Adrenal gland (tissue), 5 donors: ENCODE measurements at regions not wholly inside any gene's neighbourhood (a gene's known extent, or its start where the extent isn't known, plus 50 kb on each side); places are given as distances from the start of the nearest gene placed in this dataset.

ENCODE experiments used
- POLR2A ChIP-seq, 2 donors: fragments of 450-650 bp; IDR thresholded peaks; one replicate each; pipeline ENCODE4 v1.6.1; 2017; ENCODE audit warnings: antibody characterized with exemption in 2 of 2, mild to moderate bottlenecking in 2 of 2, moderate library complexity in 1 of 2
- TF ChIP-seq, protein P1 (sequence below), 6 experiments: fragments of 450-650 bp in 4 of 6; fragments of 200-600 bp in 2 of 6; sonication (generic) in 1 of 6; IDR thresholded peaks; 1 replicate in 5 of 6; 2 replicates in 1 of 6; pipeline versions ENCODE4 v1.5.1 to v1.8.0; 2016 to 2021; ENCODE audit warnings: antibody characterized with exemption in 6 of 6, mild to moderate bottlenecking in 2 of 6, moderate library complexity in 1 of 6
- donor health status: DM: no; HTN: no; CAD: no.

DNA sequence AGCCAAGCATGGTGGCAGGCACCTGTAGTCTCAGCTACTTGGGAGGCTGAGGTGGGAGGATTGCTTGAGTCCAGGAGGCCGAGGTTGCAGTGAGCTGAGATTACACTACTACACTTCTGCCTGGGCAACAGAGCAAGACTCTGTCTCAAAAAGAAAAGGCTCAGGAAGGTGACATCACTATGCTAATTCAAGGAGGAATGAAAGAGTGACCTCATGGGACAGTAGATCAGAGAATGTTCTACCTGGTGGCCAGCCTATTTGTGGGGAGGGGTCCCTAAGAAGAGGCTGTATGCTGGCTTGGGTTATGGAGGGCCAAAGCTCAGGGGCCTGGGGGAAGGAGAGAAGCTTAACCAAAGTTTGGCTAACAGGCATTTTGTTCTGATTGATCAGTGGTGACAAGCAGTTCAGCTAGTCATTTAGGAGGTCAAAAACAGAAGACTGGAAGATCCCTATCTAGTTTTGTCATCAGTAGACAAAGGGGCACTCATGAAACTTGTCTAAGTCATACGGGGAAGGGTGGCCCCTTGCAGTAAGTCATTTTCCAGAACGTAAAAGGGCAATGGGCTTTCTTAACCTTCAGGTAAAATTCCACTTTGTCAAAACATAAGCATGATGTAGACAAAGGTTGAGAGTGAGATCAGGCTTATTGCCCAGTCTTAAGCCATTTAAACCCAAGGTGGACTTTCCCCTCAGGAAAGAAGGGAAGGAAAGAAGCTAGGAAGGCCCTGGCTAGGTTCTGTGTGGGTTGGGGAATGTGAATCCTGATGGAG lies 60.8 kb upstream of the EEA1 start:
- TF ChIP-seq, protein P1, sequence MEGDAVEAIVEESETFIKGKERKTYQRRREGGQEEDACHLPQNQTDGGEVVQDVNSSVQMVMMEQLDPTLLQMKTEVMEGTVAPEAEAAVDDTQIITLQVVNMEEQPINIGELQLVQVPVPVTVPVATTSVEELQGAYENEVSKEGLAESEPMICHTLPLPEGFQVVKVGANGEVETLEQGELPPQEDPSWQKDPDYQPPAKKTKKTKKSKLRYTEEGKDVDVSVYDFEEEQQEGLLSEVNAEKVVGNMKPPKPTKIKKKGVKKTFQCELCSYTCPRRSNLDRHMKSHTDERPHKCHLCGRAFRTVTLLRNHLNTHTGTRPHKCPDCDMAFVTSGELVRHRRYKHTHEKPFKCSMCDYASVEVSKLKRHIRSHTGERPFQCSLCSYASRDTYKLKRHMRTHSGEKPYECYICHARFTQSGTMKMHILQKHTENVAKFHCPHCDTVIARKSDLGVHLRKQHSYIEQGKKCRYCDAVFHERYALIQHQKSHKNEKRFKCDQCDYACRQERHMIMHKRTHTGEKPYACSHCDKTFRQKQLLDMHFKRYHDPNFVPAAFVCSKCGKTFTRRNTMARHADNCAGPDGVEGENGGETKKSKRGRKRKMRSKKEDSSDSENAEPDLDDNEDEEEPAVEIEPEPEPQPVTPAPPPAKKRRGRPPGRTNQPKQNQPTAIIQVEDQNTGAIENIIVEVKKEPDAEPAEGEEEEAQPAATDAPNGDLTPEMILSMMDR (IDR thresholded peaks at IDR 0.05), result no peak
- TF ChIP-seq POLR2A (IDR thresholded peaks at IDR 0.05), result no peak
